ENCODE measurements at regions not wholly inside any gene's neighbourhood (a gene's known extent, or its start where the extent isn't known, plus 50 kb on each side); places are given as distances from the start of the nearest gene placed in this dataset.

GRCh38 chr14:87271331-87271730 is 721.7 kb downstream of the GALC start:
- DNase-seq (ENCODE audit: low read depth in 1 of 2, low spot score in 1 of 2), result no peak
- H3K27me3 ChIP-seq, result no peaks in the 10 kb centered on the region
- H3K27ac ChIP-seq, result no peak overlapping the region
- no peak overlapping the region for H3K4me3 ChIP-seq
- no peaks in the 10 kb centered on the region for H3K36me3 ChIP-seq
- no peaks in the 10 kb centered on the region for H3K9me3 ChIP-seq (ENCODE audit: low read depth)
- H3K4me1 ChIP-seq (ENCODE audit: low read depth), result no peaks in the 10 kb centered on the region
- TF ChIP-seq CTCF (IDR thresholded peaks at IDR 0.05; ENCODE audit: low read depth, low read length), result no peak

- Histone ChIP-seq H3K4me3 (no peak overlapping the region), H3K27ac (no peak overlapping the region), H3K27me3 (no peaks in the 10 kb centered on the region), H3K9me3 (ENCODE audit: low read depth) (no peaks in the 10 kb centered on the region), H3K4me1 (ENCODE audit: low read depth) (no peaks in the 10 kb centered on the region), H3K36me3 (no peaks in the 10 kb centered on the region)
- TF ChIP-seq CTCF (IDR thresholded peaks at IDR 0.05; ENCODE audit: low read depth, low read length), result no peak
- no peak for DNase-seq (ENCODE audit: low read depth in 1 of 2, low spot score in 1 of 2)
Observed at GRCh38 chr14:87268997-87269396, 724.0 kb downstream of the GALC start.

- no peaks in the 10 kb centered on the region for H3K4me1 ChIP-seq (ENCODE audit: low read depth)
- H3K9me3 ChIP-seq (ENCODE audit: low read depth), result no peaks in the 10 kb centered on the region
- TF ChIP-seq CTCF (IDR thresholded peaks at IDR 0.05; ENCODE audit: low read depth, low read length), result no peak
- no peak for DNase-seq (ENCODE audit: low read depth in 1 of 2, low spot score in 1 of 2)
- no peaks in the 10 kb centered on the region for H3K36me3 ChIP-seq
- no peaks in the 10 kb centered on the region for H3K27me3 ChIP-seq
- no peak overlapping the region for H3K27ac ChIP-seq
- H3K4me3 ChIP-seq, result no peak overlapping the region
Observed at GRCh38 chr14:87264796-87265195, 728.2 kb downstream of the GALC start.

GRCh38 chr14:87264272-87264785 is 728.7 kb downstream of the GALC start:
- no peak for DNase-seq (ENCODE audit: low read depth in 1 of 2, low spot score in 1 of 2)
- Histone ChIP-seq H3K9me3 (ENCODE audit: low read depth) (no peaks in the 10 kb centered on the region), H3K4me1 (ENCODE audit: low read depth) (no peaks in the 10 kb centered on the region), H3K36me3 (no peaks in the 10 kb centered on the region), H3K27me3 (no peaks in the 10 kb centered on the region), H3K4me3 (no peak overlapping the region), H3K27ac (no peak overlapping the region)
- no peak for TF ChIP-seq CTCF (IDR thresholded peaks at IDR 0.05; ENCODE audit: low read depth, low read length)

- TF ChIP-seq CTCF (IDR thresholded peaks at IDR 0.05; ENCODE audit: low read depth, low read length), result no peak
- Histone ChIP-seq H3K36me3 (no peaks in the 10 kb centered on the region), H3K4me3 (no peak overlapping the region), H3K27ac (no peak overlapping the region), H3K4me1 (ENCODE audit: low read depth) (no peaks in the 10 kb centered on the region), H3K27me3 (no peaks in the 10 kb centered on the region), H3K9me3 (ENCODE audit: low read depth) (no peaks in the 10 kb centered on the region)
- DNase-seq (ENCODE audit: low read depth in 1 of 2, low spot score in 1 of 2), result no peak
Observed at GRCh38 chr14:87261621-87262020, 731.4 kb downstream of the GALC start.

GRCh38 chr14:87260460-87260859 is 732.5 kb downstream of the GALC start:
- Histone ChIP-seq H3K27me3 (no peaks in the 10 kb centered on the region), H3K9me3 (ENCODE audit: low read depth) (no peaks in the 10 kb centered on the region), H3K4me1 (ENCODE audit: low read depth) (no peaks in the 10 kb centered on the region), H3K36me3 (no peaks in the 10 kb centered on the region), H3K4me3 (no peak overlapping the region), H3K27ac (no peak overlapping the region)
- no peak for TF ChIP-seq CTCF (IDR thresholded peaks at IDR 0.05; ENCODE audit: low read depth, low read length)
- no peak for DNase-seq (ENCODE audit: low read depth in 1 of 2, low spot score in 1 of 2)
